GM18867 (cell line): ENCODE measurements at regions not wholly inside any gene's neighbourhood (a gene's known extent, or its start where the extent isn't known, plus 50 kb on each side); places are given as distances from the start of the nearest gene placed in this dataset.
"Not testable (repeated sequence)": the region's sequence is repeated elsewhere in the genome, so short reads cannot be mapped to it uniquely, and the experiment has no call there.

Experiments used
- ATAC-seq: cut with Tn5 transposase; IDR thresholded peaks from one replicate; pipeline ENCODE4 v1.9.1; 2021; ENCODE audit warnings: mild to moderate bottlenecking, moderate library complexity; ENCODE audit not compliant: unreplicated experiment

GRCh38 chr15:77881950-77882349, 195.6 kb downstream of the TBC1D2B start:
- no peak for ATAC-seq

GRCh38 chr15:77881535-77881934, 196.0 kb downstream of the TBC1D2B start:
- not testable (repeated sequence) for ATAC-seq

GRCh38 chr15:77879466-77879865, 198.0 kb downstream of the TBC1D2B start:
- not testable (repeated sequence) for ATAC-seq

- ATAC-seq: no peak
These were observed 199.5 kb downstream of the TBC1D2B start for GRCh38 chr15:77877869-77878577.

GRCh38 chr15:77876107-77876820, 201.2 kb downstream of the TBC1D2B start:
- ATAC-seq: not testable (repeated sequence)

- not testable (repeated sequence) for ATAC-seq
These were observed 202.3 kb downstream of the TBC1D2B start for GRCh38 chr15:77875066-77875721.

- no peak for ATAC-seq
These were observed 203.4 kb downstream of the TBC1D2B start for GRCh38 chr15:77874063-77874462.

GRCh38 chr15:77872521-77873425, 204.7 kb downstream of the TBC1D2B start:
- not testable (repeated sequence) for ATAC-seq

GRCh38 chr15:77871852-77872371, 205.6 kb downstream of the TBC1D2B start:
- ATAC-seq: no peak

GRCh38 chr15:77870195-77871065, 207.1 kb downstream of the TBC1D2B start:
- ATAC-seq: peak; percentile 62

GRCh38 chr15:77869021-77869895, 208.3 kb downstream of the TBC1D2B start:
- ATAC-seq: no peak

- not testable (repeated sequence) for ATAC-seq
These were observed 209.4 kb downstream of the TBC1D2B start for GRCh38 chr15:77868048-77868629.

GRCh38 chr15:77867266-77868047, 210.1 kb downstream of the TBC1D2B start:
- no peak for ATAC-seq

GRCh38 chr15:77866596-77867125, 210.8 kb downstream of the TBC1D2B start:
- ATAC-seq: no peak

- no peak for ATAC-seq
These were observed 211.3 kb downstream of the TBC1D2B start for GRCh38 chr15:77866186-77866585.

GRCh38 chr15:77865701-77866100, 211.8 kb downstream of the TBC1D2B start:
- no peak for ATAC-seq

GRCh38 chr15:77865106-77865610, 212.4 kb downstream of the TBC1D2B start:
- no peak for ATAC-seq
